ENCODE measurements at regions not wholly inside any gene's neighbourhood (a gene's known extent, or its start where the extent isn't known, plus 50 kb on each side); places are given as distances from the start of the nearest gene placed in this dataset.

GRCh38 chrX:116667346-116668134 lies 204.8 kb upstream of the CT83 start:
- TF ChIP-seq, protein P1, sequence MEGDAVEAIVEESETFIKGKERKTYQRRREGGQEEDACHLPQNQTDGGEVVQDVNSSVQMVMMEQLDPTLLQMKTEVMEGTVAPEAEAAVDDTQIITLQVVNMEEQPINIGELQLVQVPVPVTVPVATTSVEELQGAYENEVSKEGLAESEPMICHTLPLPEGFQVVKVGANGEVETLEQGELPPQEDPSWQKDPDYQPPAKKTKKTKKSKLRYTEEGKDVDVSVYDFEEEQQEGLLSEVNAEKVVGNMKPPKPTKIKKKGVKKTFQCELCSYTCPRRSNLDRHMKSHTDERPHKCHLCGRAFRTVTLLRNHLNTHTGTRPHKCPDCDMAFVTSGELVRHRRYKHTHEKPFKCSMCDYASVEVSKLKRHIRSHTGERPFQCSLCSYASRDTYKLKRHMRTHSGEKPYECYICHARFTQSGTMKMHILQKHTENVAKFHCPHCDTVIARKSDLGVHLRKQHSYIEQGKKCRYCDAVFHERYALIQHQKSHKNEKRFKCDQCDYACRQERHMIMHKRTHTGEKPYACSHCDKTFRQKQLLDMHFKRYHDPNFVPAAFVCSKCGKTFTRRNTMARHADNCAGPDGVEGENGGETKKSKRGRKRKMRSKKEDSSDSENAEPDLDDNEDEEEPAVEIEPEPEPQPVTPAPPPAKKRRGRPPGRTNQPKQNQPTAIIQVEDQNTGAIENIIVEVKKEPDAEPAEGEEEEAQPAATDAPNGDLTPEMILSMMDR (IDR thresholded peaks at IDR 0.05; ENCODE audit: low read depth, low read length) = no peak
- DNase-seq = no peak

GRCh38 chrX:116657071-116657470 lies 194.3 kb upstream of the CT83 start:
- DNase-seq = no peak

More at GRCh38 chrX:116667346-116668134, 204.8 kb upstream of the CT83 start:
- no peaks in the 10 kb centered on the region for H3K36me3 ChIP-seq
- no peak overlapping the region for H3K4me3 ChIP-seq (ENCODE audit: low read depth, low read length)
- peaks cover 17% of the 10 kb centered on the region for H3K27me3 ChIP-seq (ENCODE audit: insufficient read depth, low read depth, severe bottlenecking)
- no peaks in the 10 kb centered on the region for H3K9me3 ChIP-seq (ENCODE audit: severe bottlenecking)
- no peak overlapping the region for H3K27ac ChIP-seq

DNA sequence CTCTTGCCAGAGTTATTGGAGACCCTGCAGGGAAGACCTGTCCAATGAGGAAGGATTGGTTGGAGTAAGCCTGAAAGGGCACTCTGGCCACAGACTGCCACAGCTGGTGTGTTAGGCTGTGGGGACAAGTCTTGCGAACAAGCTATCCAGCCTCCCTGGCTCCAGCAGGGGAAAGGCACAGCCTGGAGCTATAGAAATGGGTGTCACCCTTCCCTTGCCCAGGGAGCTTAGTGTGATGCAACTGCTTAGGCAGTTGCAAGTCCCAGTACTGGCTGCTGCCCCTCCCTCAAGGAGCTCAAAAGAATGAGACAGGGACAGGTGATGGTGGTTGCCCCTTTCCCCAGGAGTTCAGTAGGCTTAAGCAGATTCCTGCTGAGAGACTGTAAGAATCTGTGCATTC lies 165.7 kb upstream of the CT83 start:
- peaks cover 3% of the 10 kb centered on the region for H3K27me3 ChIP-seq (ENCODE audit: insufficient read depth, low read depth, severe bottlenecking)
- H3K36me3 ChIP-seq = no peaks in the 10 kb centered on the region
- no peak for DNase-seq
- H3K4me3 ChIP-seq (ENCODE audit: low read depth, low read length) = no peak overlapping the region
- TF ChIP-seq, protein P1 (IDR thresholded peaks at IDR 0.05; ENCODE audit: low read depth, low read length) = no peak
- H3K27ac ChIP-seq = no peak overlapping the region
- no peaks in the 10 kb centered on the region for H3K9me3 ChIP-seq (ENCODE audit: severe bottlenecking)

More at GRCh38 chrX:116657071-116657470, 194.3 kb upstream of the CT83 start:
- TF ChIP-seq, protein P1 (IDR thresholded peaks at IDR 0.05; ENCODE audit: low read depth, low read length) = no peak
- no peak overlapping the region for H3K4me3 ChIP-seq (ENCODE audit: low read depth, low read length)
- H3K27me3 ChIP-seq (ENCODE audit: insufficient read depth, low read depth, severe bottlenecking) = peaks cover 7% of the 10 kb centered on the region
- no peak overlapping the region for H3K27ac ChIP-seq
- H3K36me3 ChIP-seq = no peaks in the 10 kb centered on the region
- no peaks in the 10 kb centered on the region for H3K9me3 ChIP-seq (ENCODE audit: severe bottlenecking)

DNA sequence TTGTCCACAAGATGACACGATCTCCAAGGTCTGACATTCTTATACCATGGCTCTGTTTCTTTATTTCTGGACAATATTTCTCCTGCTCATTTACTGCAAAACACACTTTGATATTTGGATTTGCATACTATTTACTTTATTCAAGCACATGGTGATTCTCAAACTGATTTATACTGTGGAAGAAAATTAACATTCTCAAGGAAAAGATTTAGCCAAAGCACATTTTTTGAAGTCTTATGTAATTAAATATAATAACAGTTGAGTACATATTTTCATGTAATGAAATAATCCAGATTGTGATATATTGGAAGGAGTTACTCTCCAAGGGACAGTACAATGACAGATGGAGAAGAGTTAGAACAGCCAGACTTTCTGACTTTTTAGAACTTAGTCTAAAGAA lies 155.8 kb upstream of the CT83 start:
- TF ChIP-seq, protein P1 (IDR thresholded peaks at IDR 0.05; ENCODE audit: low read depth, low read length) = no peak
- Histone ChIP-seq H3K27ac (no peak overlapping the region), H3K9me3 (ENCODE audit: severe bottlenecking) (no peaks in the 10 kb centered on the region), H3K36me3 (no peaks in the 10 kb centered on the region), H3K4me3 (ENCODE audit: low read depth, low read length) (no peak overlapping the region), H3K27me3 (ENCODE audit: insufficient read depth, low read depth, severe bottlenecking) (peaks cover 11% of the 10 kb centered on the region)
- no peak for DNase-seq

GRCh38 chrX:116607776-116608175 lies 145.0 kb upstream of the CT83 start:
- H3K36me3 ChIP-seq = no peaks in the 10 kb centered on the region
- peaks cover 25% of the 10 kb centered on the region for H3K27me3 ChIP-seq (ENCODE audit: insufficient read depth, low read depth, severe bottlenecking)
- TF ChIP-seq, protein P1 (IDR thresholded peaks at IDR 0.05; ENCODE audit: low read depth, low read length) = no peak
- DNase-seq = no peak
- H3K4me3 ChIP-seq (ENCODE audit: low read depth, low read length) = no peak overlapping the region
- H3K27ac ChIP-seq = no peak overlapping the region
- H3K9me3 ChIP-seq (ENCODE audit: severe bottlenecking) = no peaks in the 10 kb centered on the region
